ENCODE measurements at regions not wholly inside any gene's neighbourhood (a gene's known extent, or its start where the extent isn't known, plus 50 kb on each side); places are given as distances from the start of the nearest gene placed in this dataset.
"Not testable (repeated sequence)": the region's sequence is repeated elsewhere in the genome, so short reads cannot be mapped to it uniquely, and the experiment has no call there.

DNA sequence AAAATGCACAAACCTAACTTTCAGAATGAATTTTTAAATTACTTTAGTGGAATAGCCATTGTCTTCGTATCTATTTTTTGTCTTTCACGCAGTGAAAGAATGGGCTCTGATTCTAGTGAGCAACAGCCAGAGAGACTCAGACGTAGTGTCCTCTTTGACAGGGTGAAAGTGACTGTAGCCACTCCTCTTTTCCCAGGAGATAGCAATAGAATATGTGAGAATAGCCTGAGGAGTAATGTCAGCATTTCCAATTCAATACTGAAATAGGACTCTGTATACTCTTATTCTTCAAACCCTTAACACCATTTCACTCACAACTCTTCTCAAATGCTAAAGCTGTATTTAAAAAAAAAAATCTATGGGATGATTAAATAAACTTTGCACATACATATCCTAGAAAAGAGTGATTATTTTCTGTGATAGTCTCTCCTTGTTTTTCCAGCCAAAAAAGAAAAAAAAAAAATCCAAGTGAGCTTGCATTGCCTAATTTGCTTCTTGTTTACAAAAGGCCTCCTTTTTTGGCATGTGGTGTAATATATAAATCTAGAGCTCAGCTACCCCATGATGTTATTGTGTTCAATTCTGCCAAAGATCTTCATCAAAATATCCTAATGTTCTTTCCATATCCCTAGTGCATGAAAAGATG is 626.1 kb upstream of the SLITRK6 start:
- DNase-seq (ENCODE audit: low read depth in 2 of 2) = no peak

DNA sequence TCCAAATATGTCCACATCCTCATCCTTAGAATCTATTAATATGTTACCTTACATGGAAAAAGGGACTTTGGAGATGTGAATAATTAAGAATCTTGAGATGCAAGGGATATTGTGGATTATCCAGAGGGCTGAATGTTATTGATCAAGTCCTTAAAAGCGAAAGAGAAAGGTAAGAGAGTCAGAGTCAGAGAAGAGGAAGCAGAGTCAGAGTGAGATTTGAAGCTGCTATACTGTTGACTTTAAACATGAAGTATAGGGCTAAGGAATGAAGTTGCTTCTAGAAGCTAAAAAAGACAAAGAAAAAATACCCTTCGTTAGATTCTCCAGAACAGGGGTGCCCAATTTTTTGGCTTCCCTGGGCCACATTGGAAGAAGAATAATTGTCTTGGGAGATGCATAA is 627.2 kb upstream of the SLITRK6 start:
- no peak for DNase-seq (ENCODE audit: low read depth in 2 of 2)

GRCh38 chr13:86429756-86430155 is 630.5 kb upstream of the SLITRK6 start:
- no peak for DNase-seq (ENCODE audit: low read depth in 2 of 2)

DNA sequence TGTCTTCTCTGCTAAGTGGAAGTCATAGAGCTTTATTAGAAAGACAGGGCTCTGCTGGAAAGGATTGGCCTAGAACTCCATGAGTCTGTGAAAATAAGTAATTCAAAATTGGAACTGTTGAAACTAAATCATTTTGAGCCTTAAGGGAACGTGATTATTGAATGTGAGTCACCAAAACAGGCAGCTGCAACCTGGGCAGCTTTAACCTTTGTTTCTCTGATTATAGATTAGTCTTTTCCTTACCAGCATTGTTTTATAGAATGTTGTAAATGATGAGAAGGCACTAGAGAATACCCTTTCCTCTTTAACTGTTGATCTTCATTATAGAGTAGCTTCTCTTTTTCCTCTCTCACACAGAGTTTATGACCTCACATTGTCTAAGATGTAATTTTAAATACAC is 638.8 kb upstream of the SLITRK6 start:
- DNase-seq (ENCODE audit: low read depth in 2 of 2) = no peak

GRCh38 chr13:86445206-86445605 is 646.0 kb upstream of the SLITRK6 start:
- DNase-seq (ENCODE audit: low read depth in 2 of 2) = no peak

DNA sequence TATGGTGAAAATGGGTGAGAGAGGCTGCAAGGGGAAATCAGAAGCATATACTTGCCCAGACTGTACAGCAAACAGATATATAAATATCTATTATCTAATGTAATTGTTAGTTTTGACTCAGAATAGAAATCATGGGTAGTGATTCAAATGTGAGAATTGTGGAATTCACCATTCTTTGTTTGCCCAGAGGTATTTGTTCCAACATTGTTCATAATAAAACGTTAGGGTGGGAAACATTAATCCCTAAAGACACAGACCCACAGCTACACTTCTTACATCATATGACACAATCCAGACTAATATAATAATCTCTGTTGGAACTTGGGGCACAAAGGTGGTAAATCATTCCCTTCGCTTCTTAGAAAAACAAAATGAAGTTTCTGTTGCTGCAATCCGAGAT is 646.5 kb upstream of the SLITRK6 start:
- DNase-seq (ENCODE audit: low read depth in 2 of 2) = no peak

DNA sequence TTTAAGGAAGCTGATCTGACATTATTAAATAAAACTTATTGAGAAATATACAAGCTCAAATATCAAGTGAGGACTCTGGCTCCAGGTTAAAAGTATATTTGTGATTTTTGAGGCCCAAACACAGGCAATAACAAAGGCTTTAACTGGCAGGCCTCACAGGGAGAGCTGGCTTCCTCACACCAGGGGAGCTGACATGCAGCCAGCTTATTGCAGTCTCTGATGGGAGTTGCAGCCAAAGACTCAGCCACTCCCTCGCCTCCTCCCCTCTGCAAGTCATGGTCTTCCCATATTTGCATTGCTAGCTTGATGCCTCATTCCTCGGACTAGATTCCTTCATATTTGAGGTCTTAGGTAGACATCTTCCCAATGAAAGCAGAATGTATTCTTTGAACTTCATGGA is 647.1 kb upstream of the SLITRK6 start:
- no peak for DNase-seq (ENCODE audit: low read depth in 2 of 2)

DNA sequence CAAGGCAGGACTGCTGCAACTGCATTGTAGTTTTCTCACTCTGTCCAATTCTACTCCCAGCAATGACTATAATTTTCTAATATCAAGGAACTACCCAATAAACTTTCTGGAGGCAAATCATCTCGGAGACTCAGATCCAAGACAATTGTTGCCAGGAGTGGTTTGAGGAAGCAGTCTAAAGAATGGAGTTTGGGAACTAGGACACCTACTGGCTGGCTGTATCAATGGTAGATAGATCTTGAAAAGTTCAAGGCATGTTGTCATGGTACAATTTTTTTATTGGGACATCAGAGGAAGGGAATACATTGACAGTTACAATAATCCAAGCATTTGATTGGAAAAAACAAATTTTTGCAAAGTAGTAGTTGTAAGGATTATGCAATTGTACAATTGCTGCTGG is 648.3 kb upstream of the SLITRK6 start:
- no peak for DNase-seq (ENCODE audit: low read depth in 2 of 2)

- no peak for DNase-seq (ENCODE audit: low read depth in 2 of 2)
Observed at GRCh38 chr13:86462011-86462410, 662.8 kb upstream of the SLITRK6 start.

- no peak for DNase-seq (ENCODE audit: low read depth in 2 of 2)
Observed at GRCh38 chr13:86464193-86464592, 665.0 kb upstream of the SLITRK6 start.

- DNase-seq (ENCODE audit: low read depth in 2 of 2) = no peak
Observed at GRCh38 chr13:86474971-86475370, 675.8 kb upstream of the SLITRK6 start.

GRCh38 chr13:86476656-86477055 is 677.4 kb upstream of the SLITRK6 start:
- DNase-seq (ENCODE audit: low read depth in 2 of 2) = no peak

DNA sequence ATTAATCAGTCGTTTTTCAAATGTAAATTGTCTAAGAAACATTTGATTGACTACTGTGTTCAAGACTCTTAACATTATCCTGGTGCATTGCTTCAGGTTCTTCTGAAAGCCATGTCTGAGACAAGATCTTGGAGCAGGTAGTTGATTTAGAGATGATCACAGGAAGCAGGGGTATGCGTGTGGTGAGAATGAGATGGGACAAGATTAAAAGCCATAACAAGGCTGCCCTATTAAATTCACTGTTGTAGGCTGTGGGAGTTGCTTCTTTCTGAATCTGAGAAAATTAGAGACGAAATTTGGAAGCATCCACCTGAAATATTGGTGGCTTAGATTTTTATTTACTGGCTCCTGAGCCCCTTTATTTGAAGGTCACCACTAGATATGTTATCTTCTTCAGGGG is 687.4 kb upstream of the SLITRK6 start:
- no peak for DNase-seq (ENCODE audit: low read depth in 2 of 2)

- DNase-seq (ENCODE audit: low read depth in 2 of 2) = no peak
Observed at GRCh38 chr13:86491121-86491520, 691.9 kb upstream of the SLITRK6 start.

DNA sequence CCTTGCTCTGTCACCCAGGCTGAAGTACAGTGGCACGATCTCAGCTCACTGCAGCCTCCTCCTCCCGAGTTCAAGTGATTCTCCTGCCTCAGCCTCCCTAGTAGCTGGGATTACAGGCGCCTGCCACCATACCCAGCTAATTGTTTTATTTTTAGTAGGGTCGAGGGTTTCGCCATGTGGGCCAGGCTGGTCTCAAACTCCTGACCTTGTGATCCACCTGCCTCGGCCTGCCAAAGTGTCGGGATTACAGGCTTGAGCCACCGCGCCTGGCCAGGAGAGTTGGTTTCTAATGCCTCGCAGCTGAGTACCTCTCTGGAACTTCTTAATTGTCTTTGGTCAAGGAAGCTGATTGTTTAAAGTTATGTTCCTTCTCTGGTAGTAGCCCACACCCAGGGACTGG is 702.7 kb upstream of the SLITRK6 start:
- DNase-seq (ENCODE audit: low read depth in 2 of 2) = not testable (repeated sequence)

DNA sequence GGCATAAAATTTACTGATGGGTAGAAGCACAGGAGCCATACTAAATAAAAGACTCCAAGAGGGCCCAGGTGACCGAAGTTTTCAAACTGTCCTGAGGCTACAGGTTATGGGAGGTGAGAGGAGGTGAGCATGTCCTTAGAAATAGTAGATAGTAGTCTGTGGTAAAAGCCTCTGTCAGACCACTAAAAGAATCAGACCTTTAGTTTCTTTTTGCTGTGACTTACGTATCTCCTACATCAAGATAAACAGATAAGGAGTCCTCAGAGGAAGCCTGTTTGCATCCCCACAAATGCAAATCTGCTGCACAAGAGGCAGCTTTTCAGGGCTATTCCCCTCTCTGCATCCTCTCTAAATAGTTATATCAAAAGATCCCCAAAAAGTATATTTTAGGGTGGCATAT is 711.6 kb upstream of the SLITRK6 start:
- no peak for DNase-seq (ENCODE audit: low read depth in 2 of 2)

DNA sequence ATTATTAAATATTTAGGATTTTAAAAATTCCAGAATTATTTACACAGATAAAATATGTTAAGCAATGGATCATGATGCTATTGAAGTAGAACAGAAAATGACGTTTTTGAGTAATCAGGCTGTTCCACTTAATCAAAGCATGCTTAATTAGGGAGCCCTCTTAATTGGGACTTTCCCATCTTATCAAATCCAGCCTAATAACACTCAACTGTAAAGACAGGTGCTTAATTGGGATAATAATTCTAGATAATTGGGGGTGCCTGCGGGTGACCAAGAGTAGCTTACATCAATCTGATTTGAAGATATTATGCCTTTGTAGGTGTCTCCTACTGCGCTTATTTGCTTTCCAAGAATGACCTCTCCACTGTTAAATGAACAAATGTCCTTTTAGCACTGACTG is 742.2 kb upstream of the SLITRK6 start:
- DNase-seq (ENCODE audit: low read depth in 2 of 2) = no peak

- DNase-seq (ENCODE audit: low read depth in 2 of 2) = no peak
Observed at GRCh38 chr13:86554066-86554465, 754.8 kb upstream of the SLITRK6 start.

GRCh38 chr13:86559901-86560300 is 760.7 kb upstream of the SLITRK6 start:
- DNase-seq (ENCODE audit: low read depth in 2 of 2) = no peak

DNA sequence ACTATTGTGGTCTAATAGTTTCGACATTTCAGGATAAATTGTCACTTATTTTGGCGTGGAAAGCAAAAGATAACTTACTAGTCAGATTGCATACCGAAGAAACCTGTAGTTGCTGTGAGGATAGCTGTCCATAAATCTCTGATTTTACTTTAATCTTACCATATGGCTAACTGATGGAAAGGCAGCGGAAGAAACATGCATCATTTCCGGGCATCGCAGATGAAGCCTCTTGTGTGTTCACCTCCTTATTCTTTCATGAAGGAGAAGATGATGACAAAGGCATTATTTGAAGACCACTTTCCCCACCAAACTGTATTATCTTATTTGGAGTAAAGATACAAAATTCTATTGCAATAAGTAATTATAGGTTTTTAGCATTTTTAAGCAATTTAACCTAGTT is 763.6 kb upstream of the SLITRK6 start:
- DNase-seq (ENCODE audit: low read depth in 2 of 2) = no peak

GRCh38 chr13:86563308-86563707 is 764.1 kb upstream of the SLITRK6 start:
- no peak for DNase-seq (ENCODE audit: low read depth in 2 of 2)

DNA sequence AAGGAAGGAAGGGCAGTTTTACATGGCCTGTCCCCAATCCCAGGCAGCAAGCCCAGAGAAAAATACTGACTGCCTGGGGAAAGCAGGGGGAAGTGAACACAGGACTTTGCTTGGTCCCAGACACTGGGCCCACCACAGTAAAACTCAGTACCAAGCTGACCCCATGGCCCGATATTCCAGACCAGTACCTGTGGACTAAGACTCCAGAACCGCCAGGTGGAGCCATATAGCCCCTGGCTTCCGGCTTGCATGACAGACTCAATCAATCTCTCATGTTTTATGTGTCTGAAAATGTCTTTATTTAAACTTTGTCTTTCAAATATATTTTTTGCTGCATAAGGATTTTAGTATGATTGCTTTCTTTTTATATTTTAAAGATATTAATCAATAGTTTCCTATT is 767.9 kb upstream of the SLITRK6 start:
- DNase-seq (ENCODE audit: low read depth in 2 of 2) = no peak

DNA sequence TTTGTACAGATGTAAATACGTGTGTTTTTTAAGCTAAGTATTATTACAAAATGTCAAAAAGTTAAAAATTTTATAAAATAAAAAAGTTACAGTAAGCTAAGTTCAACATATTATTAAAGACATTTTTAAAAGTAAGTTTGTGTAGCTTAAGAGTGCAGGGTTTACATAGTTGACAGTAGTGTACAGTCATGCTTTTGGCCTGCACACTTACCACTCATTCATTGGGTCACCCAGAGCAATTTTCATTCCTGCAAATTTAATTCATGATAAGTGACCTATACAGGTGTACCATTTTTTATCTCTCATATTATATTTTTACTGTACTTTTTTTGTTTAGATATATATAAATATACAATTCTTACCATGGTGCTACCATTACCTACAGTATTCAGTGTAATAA is 769.9 kb upstream of the SLITRK6 start:
- no peak for DNase-seq (ENCODE audit: low read depth in 2 of 2)

DNA sequence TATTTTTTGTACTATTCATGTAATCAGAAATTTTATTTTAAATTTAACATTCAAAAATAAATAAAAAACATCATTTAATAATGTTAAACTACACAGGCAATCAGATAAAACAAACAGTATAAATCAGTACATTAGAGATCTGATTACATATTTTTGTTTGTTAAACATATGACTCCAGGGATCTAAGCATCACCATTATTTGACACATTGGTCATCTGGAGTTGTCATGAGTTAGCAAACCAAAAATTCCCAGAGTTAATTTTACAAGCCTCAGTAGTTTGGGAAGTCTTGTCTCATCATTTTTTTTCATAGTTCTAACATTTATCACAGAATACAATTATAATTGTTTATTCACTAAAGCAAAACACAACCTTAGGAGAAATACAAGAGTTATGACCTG is 770.8 kb upstream of the SLITRK6 start:
- DNase-seq (ENCODE audit: low read depth in 2 of 2) = no peak

- no peak for DNase-seq (ENCODE audit: low read depth in 2 of 2)
Observed at GRCh38 chr13:86572115-86572514, 772.9 kb upstream of the SLITRK6 start.
